ENCODE measurements at regions not wholly inside any gene's neighbourhood (a gene's known extent, or its start where the extent isn't known, plus 50 kb on each side); places are given as distances from the start of the nearest gene placed in this dataset.

DNA sequence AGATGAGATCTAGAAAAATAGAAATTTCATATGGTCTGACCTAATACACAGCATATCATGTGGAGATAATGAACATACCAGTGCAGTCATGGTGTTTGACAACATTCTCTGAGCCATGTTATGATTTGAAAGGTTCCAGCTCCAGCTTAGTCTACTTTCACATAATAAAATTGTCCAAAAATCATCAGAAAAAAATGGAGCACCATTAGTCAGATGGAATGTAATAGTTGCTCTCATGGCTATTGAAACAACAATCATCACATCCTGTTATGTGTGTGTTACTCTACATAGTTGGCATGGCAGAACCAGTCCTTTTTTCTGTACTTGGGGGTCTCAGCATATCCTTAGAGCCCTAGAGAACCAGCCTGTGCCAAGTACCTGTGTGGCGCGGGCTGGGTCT lies 678.9 kb upstream of the FANCL start:
- H3K27ac ChIP-seq (ENCODE audit: low read length), result no peak overlapping the region
- no peak overlapping the region for H3K4me2 ChIP-seq (ENCODE audit: low read length)
- H3K9me2 ChIP-seq (ENCODE audit: insufficient read depth, low read length), result no peaks in the 10 kb centered on the region
- TF ChIP-seq POLR2AphosphoS5 (IDR thresholded peaks at IDR 0.05), result no peak
- no peak for TF ChIP-seq RAD21 (conservative IDR thresholded peaks at IDR 0.05)
- H4K20me1 ChIP-seq (ENCODE audit: insufficient read depth), result no peaks in the 10 kb centered on the region
- no peak overlapping the region for H3K4me3 ChIP-seq (ENCODE audit: low read length)
- no peaks in the 10 kb centered on the region for H3F3A ChIP-seq (ENCODE audit: insufficient read depth, low read length, poor library complexity, severe bottlenecking)
- H3K27me3 ChIP-seq (ENCODE audit: insufficient read depth, low read depth, low read length), result no peaks in the 10 kb centered on the region
- H3K79me2 ChIP-seq (replicated peaks; ENCODE audit: insufficient read depth, low read length), result no peaks in the 10 kb centered on the region
- H3K36me3 ChIP-seq (ENCODE audit: insufficient read depth, low read length), result no peaks in the 10 kb centered on the region
- no peaks in the 10 kb centered on the region for H3K9me3 ChIP-seq (ENCODE audit: low read length)
- H2AFZ ChIP-seq (ENCODE audit: low read depth, low read length), result no peak overlapping the region
- H3K9ac ChIP-seq (ENCODE audit: low read length), result no peak overlapping the region

DNA sequence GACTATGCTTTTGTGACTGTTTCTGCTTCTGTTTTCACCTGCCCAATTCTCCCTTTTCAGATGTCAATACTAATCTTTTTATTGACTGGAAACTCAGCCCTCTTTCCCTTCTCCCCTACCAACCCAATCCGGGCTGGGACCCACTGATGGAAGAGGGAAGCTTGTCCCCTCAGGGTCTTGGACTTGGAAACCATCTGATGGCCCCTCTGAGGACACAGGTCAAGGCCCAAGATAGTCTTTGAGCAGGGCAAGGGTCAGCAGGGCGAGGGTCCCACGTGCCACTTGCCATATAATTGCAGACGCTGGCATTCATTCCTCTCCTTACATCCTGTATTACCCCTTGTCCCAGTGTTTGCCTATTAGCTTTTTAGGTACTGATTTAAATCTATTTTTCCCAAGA lies 678.2 kb upstream of the FANCL start:
- Histone ChIP-seq H4K20me1 (ENCODE audit: insufficient read depth) (no peaks in the 10 kb centered on the region), H3K36me3 (ENCODE audit: insufficient read depth, low read length) (no peaks in the 10 kb centered on the region), H3K9ac (ENCODE audit: low read length) (no peak overlapping the region), H3F3A (ENCODE audit: insufficient read depth, low read length, poor library complexity, severe bottlenecking) (no peaks in the 10 kb centered on the region), H3K27ac (ENCODE audit: low read length) (no peak overlapping the region), H3K4me2 (ENCODE audit: low read length) (no peak overlapping the region), H3K27me3 (ENCODE audit: insufficient read depth, low read depth, low read length) (no peaks in the 10 kb centered on the region), H3K9me3 (ENCODE audit: low read length) (no peaks in the 10 kb centered on the region), H3K4me3 (ENCODE audit: low read length) (no peak overlapping the region), H3K79me2 (replicated peaks; ENCODE audit: insufficient read depth, low read length) (no peaks in the 10 kb centered on the region), H3K9me2 (ENCODE audit: insufficient read depth, low read length) (no peaks in the 10 kb centered on the region), H2AFZ (ENCODE audit: low read depth, low read length) (no peak overlapping the region)
- TF ChIP-seq POLR2AphosphoS5 (IDR thresholded peaks at IDR 0.05) (no peak), CTCF (IDR thresholded peaks at IDR 0.05; ENCODE audit: poor library complexity, severe bottlenecking) (no peak), TAF1 (IDR thresholded peaks at IDR 0.05; ENCODE audit: low read depth) (no peak), EZH2 (IDR thresholded peaks at IDR 0.05; ENCODE audit: borderline replicate concordance, insufficient read depth, low read length, poor library complexity, severe bottlenecking) (no peak), MXI1 (conservative IDR thresholded peaks at IDR 0.05; ENCODE audit: poor library complexity, severe bottlenecking) (no peak), SMC3 (conservative IDR thresholded peaks at IDR 0.05; ENCODE audit: poor library complexity) (no peak), EP300 (conservative IDR thresholded peaks at IDR 0.05; ENCODE audit: poor library complexity, severe bottlenecking) (no peak), RAD21 (conservative IDR thresholded peaks at IDR 0.05) (no peak)
- TF ChIP-seq, protein P1, sequence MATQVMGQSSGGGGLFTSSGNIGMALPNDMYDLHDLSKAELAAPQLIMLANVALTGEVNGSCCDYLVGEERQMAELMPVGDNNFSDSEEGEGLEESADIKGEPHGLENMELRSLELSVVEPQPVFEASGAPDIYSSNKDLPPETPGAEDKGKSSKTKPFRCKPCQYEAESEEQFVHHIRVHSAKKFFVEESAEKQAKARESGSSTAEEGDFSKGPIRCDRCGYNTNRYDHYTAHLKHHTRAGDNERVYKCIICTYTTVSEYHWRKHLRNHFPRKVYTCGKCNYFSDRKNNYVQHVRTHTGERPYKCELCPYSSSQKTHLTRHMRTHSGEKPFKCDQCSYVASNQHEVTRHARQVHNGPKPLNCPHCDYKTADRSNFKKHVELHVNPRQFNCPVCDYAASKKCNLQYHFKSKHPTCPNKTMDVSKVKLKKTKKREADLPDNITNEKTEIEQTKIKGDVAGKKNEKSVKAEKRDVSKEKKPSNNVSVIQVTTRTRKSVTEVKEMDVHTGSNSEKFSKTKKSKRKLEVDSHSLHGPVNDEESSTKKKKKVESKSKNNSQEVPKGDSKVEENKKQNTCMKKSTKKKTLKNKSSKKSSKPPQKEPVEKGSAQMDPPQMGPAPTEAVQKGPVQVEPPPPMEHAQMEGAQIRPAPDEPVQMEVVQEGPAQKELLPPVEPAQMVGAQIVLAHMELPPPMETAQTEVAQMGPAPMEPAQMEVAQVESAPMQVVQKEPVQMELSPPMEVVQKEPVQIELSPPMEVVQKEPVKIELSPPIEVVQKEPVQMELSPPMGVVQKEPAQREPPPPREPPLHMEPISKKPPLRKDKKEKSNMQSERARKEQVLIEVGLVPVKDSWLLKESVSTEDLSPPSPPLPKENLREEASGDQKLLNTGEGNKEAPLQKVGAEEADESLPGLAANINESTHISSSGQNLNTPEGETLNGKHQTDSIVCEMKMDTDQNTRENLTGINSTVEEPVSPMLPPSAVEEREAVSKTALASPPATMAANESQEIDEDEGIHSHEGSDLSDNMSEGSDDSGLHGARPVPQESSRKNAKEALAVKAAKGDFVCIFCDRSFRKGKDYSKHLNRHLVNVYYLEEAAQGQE (IDR thresholded peaks at IDR 0.05; ENCODE audit: borderline replicate concordance), result no peak

DNA sequence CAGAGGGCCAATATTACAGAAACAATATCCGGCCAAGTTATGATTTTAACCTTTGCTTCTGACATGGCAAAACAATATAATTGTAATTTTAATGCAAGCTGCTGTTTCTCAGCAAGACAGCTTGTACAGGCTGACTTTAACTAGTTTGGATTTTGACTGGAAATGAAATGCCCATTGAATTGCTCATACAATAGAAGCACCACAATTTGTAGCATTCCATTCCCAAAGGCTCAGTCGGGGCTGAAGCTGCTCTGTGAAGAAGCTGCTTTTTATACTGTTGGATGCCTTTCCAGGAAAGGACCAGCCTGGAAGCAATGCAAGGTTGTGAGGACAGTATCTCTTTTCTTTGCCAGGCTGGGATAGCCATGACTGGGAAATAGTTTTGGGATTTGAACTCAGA lies 677.0 kb upstream of the FANCL start:
- no peaks in the 10 kb centered on the region for H3K36me3 ChIP-seq (ENCODE audit: insufficient read depth, low read length)
- no peak overlapping the region for H3K9ac ChIP-seq (ENCODE audit: low read length)
- no peaks in the 10 kb centered on the region for H4K20me1 ChIP-seq (ENCODE audit: insufficient read depth)
- no peaks in the 10 kb centered on the region for H3K9me3 ChIP-seq (ENCODE audit: low read length)
- no peaks in the 10 kb centered on the region for H3K27me3 ChIP-seq (ENCODE audit: insufficient read depth, low read depth, low read length)
- H3F3A ChIP-seq (ENCODE audit: insufficient read depth, low read length, poor library complexity, severe bottlenecking), result peaks cover 3% of the 10 kb centered on the region
- no peaks in the 10 kb centered on the region for H3K79me2 ChIP-seq (replicated peaks; ENCODE audit: insufficient read depth, low read length)
- no peak overlapping the region for H2AFZ ChIP-seq (ENCODE audit: low read depth, low read length)
- H3K4me3 ChIP-seq (ENCODE audit: low read length), result no peak overlapping the region
- H3K9me2 ChIP-seq (ENCODE audit: insufficient read depth, low read length), result no peaks in the 10 kb centered on the region
- no peak for TF ChIP-seq POLR2AphosphoS5 (IDR thresholded peaks at IDR 0.05)
- no peak overlapping the region for H3K4me2 ChIP-seq (ENCODE audit: low read length)
- H3K27ac ChIP-seq (ENCODE audit: low read length), result no peak overlapping the region
